ENCODE measurements at regions not wholly inside any gene's neighbourhood (a gene's known extent, or its start where the extent isn't known, plus 50 kb on each side); places are given as distances from the start of the nearest gene placed in this dataset.

DNA sequence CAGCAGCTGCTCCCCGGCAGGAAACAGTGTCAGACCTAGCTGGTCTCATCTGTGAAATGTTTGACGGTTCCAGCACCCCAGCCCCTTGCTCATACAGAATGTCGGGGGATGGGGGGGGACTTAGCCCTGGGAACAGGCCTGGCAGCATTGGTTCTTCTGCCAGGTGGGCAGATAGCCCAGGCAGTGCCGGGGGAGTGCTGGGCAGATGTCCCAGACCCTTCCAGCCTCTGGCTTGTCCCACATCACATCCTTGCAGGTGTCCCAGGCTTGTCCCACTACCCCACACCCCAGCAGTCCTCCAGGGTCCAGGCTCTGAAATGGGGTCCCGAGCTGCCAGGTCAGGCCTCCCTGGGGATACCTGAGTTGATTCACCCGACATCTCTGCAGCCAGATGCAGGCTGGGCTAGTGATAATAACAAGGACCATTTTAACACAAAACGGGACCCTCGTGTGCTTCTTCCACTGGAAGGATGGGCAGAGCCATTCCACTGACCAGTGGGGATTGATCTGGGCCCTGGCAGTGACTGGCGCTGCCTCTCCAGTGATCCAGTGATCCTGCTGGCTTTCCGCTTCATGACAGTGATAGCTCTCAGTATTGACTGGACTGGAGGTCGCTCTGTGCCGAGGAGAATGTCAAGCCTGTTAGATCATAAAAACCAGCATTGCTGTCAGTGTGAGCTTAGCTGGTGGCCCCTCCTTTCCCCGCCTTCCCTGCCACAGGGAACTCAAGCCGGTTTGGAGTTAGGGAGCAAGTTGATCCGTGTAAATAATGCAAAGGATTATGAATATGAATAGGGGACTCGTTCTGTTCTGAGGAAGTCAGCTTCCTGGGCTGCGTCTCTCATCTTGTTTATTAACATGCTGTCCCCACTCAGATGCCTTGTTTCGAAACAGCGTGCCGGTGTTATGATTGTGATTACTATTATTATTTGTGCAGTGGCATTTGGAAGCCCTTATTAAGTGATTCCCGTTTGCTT, 180.6 kb downstream of the AACS start:
- H3K27me3 ChIP-seq (replicated peaks in 1 of 4; ENCODE audit: control extremely low read depth in 1 of 4, control insufficient read depth in 3 of 4, insufficient read depth in 4 of 4, low read length in 3 of 4) = peaks cover 0 to 11% (median 0%) of the 10 kb centered on the region in 4 experiments
- ATAC-seq (ENCODE audit: low read depth) (no peak), DNase-seq (no peak)
- H4K20me1 ChIP-seq (ENCODE audit: control insufficient read depth, insufficient read depth, low read length, poor library complexity, severe bottlenecking) = no peaks in the 10 kb centered on the region
- H3K27ac Mint-ChIP-seq = no peak overlapping the region
- ChIA-PET CTCF (no interaction called here), POLR2A (no interaction called here)
- H3K4me2 ChIP-seq (replicated peaks; ENCODE audit: low read depth, low read length, poor library complexity, severe bottlenecking) = no peak overlapping the region
- no peaks in the 10 kb centered on the region for H3K36me3 ChIP-seq (replicated peaks in 1 of 2; ENCODE audit: control extremely low read depth in 1 of 2, control insufficient read depth in 1 of 2, extremely low read depth in 1 of 2, insufficient read depth in 2 of 2, low read length in 1 of 2)
- WGBS (ENCODE audit: insufficient coverage) = 73% methylated on average over 13 of the region's 21 CpGs
- H3K9me3 Mint-ChIP-seq (ENCODE audit: insufficient read depth) = no peaks in the 10 kb centered on the region
- H3K4me3 ChIP-seq (ENCODE audit: control extremely low read depth in 1 of 5, extremely low read depth in 1 of 5, insufficient read depth in 1 of 5, low read depth in 2 of 5, low read length in 4 of 5) = no peak overlapping the region
- TF ChIP-seq, protein P1, sequence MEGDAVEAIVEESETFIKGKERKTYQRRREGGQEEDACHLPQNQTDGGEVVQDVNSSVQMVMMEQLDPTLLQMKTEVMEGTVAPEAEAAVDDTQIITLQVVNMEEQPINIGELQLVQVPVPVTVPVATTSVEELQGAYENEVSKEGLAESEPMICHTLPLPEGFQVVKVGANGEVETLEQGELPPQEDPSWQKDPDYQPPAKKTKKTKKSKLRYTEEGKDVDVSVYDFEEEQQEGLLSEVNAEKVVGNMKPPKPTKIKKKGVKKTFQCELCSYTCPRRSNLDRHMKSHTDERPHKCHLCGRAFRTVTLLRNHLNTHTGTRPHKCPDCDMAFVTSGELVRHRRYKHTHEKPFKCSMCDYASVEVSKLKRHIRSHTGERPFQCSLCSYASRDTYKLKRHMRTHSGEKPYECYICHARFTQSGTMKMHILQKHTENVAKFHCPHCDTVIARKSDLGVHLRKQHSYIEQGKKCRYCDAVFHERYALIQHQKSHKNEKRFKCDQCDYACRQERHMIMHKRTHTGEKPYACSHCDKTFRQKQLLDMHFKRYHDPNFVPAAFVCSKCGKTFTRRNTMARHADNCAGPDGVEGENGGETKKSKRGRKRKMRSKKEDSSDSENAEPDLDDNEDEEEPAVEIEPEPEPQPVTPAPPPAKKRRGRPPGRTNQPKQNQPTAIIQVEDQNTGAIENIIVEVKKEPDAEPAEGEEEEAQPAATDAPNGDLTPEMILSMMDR (IDR thresholded peaks at IDR 0.05) = no peak
- TF ChIP-seq EZH2 (IDR thresholded peaks at IDR 0.05; ENCODE audit: borderline replicate concordance, insufficient read depth, low read depth, low read length, poor library complexity, severe bottlenecking) = no peak
- H3K4me1 ChIP-seq (ENCODE audit: control insufficient read depth in 2 of 2, insufficient read depth in 2 of 2, low read length in 2 of 2) = no peaks in the 10 kb centered on the region
- no peaks in the 10 kb centered on the region for H3K79me2 ChIP-seq (ENCODE audit: control insufficient read depth, insufficient read depth, low read length)
- H3K4me3 Mint-ChIP-seq = no peak overlapping the region
- no peak overlapping the region for H2AFZ ChIP-seq (ENCODE audit: insufficient read depth, low read depth, low read length, poor library complexity, severe bottlenecking)
- no peaks in the 10 kb centered on the region for H3K9me3 ChIP-seq (ENCODE audit: control extremely low read depth in 1 of 3, control insufficient read depth in 2 of 3, insufficient read depth in 1 of 3, low read length in 2 of 3)
- no peak overlapping the region for H3K27ac ChIP-seq (ENCODE audit: low read length in 2 of 2)
- intact Hi-C loops (cut with micrococcal nuclease) = no loop called here
- H3K4me1 Mint-ChIP-seq = no peaks in the 10 kb centered on the region
- H3K27me3 Mint-ChIP-seq = peaks cover 24% of the 10 kb centered on the region
- H3K9ac ChIP-seq (ENCODE audit: low read length) = no peak overlapping the region

DNA sequence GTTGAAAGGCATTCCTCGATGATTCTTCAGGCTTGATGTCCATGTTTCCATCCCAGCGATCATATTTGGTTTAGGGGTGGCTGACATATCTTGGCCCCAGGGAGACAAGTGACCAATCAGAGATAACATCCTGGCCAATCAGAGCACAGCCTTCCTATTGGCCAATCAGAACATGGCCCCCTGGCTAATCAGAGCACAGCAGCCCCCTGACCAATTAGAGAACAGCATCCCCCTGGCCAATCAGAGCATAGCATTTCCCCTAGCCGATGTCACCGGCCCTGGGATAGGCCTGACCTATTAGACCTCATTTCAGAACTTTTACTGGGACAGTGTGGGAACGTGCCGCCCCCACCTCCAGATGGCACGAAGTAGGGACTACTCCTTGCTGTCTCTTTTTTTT, 182.2 kb downstream of the AACS start:
- Histone ChIP-seq H4K20me1 (ENCODE audit: control insufficient read depth, insufficient read depth, low read length, poor library complexity, severe bottlenecking) (no peaks in the 10 kb centered on the region), H3K27me3 (replicated peaks in 1 of 4; ENCODE audit: control extremely low read depth in 1 of 4, control insufficient read depth in 3 of 4, insufficient read depth in 4 of 4, low read length in 3 of 4) (peaks cover 0 to 11% (median 0%) of the 10 kb centered on the region in 4 experiments), H3K79me2 (ENCODE audit: control insufficient read depth, insufficient read depth, low read length) (no peaks in the 10 kb centered on the region), H3K4me2 (replicated peaks; ENCODE audit: low read depth, low read length, poor library complexity, severe bottlenecking) (no peak overlapping the region), H3K27ac (ENCODE audit: low read length in 2 of 2) (no peak overlapping the region), H3K4me3 (ENCODE audit: control extremely low read depth in 1 of 5, extremely low read depth in 1 of 5, insufficient read depth in 1 of 5, low read depth in 2 of 5, low read length in 4 of 5) (no peak overlapping the region), H3K4me1 (ENCODE audit: control insufficient read depth in 2 of 2, insufficient read depth in 2 of 2, low read length in 2 of 2) (no peaks in the 10 kb centered on the region), H3K36me3 (replicated peaks in 1 of 2; ENCODE audit: control extremely low read depth in 1 of 2, control insufficient read depth in 1 of 2, extremely low read depth in 1 of 2, insufficient read depth in 2 of 2, low read length in 1 of 2) (no peaks in the 10 kb centered on the region), H2AFZ (ENCODE audit: insufficient read depth, low read depth, low read length, poor library complexity, severe bottlenecking) (no peak overlapping the region), H3K9me3 (ENCODE audit: control extremely low read depth in 1 of 3, control insufficient read depth in 2 of 3, insufficient read depth in 1 of 3, low read length in 2 of 3) (no peaks in the 10 kb centered on the region), H3K9ac (ENCODE audit: low read length) (no peak overlapping the region)
- no peak for DNase-seq
- ChIA-PET POLR2A (no interaction called here), CTCF (no interaction called here)
- Mint-ChIP-seq H3K27ac (no peak overlapping the region), H3K27me3 (peaks cover 24% of the 10 kb centered on the region), H3K4me1 (no peaks in the 10 kb centered on the region), H3K9me3 (ENCODE audit: insufficient read depth) (no peaks in the 10 kb centered on the region), H3K4me3 (no peak overlapping the region)
- 100% methylated on average over 2 of the region's 7 CpGs for WGBS (ENCODE audit: insufficient coverage)
- intact Hi-C loops (cut with micrococcal nuclease) = no loop called here
- ATAC-seq (ENCODE audit: low read depth) = no peak
- TF ChIP-seq, protein P1 (IDR thresholded peaks at IDR 0.05) = no peak
- TF ChIP-seq EZH2 (IDR thresholded peaks at IDR 0.05; ENCODE audit: borderline replicate concordance, insufficient read depth, low read depth, low read length, poor library complexity, severe bottlenecking) = no peak

Measured in B cell (primary cell).